Tibial nerve (tissue), 4 donors: ENCODE measurements at regions not wholly inside any gene's neighbourhood (a gene's known extent, or its start where the extent isn't known, plus 50 kb on each side); places are given as distances from the start of the nearest gene placed in this dataset.

Source experiments
- CTCF ChIP-seq, 5 experiments: fragments of 200-600 bp in 3 of 5; fragments of 450-650 bp in 2 of 5; sonication (generic) in 3 of 5; IDR thresholded peaks; one replicate each; pipeline ENCODE4 v1.5.1; 2016 to 2019; ENCODE audit warnings: antibody characterized with exemption in 5 of 5, mild to moderate bottlenecking in 3 of 5, moderate library complexity in 2 of 5
- EP300 ChIP-seq, 2 donors: sonication (generic); formaldehyde crosslinking; IDR thresholded peaks; one replicate each; pipeline ENCODE4 v1.6.1; 2017; ENCODE audit warnings: antibody characterized with exemption in 2 of 2, mild to moderate bottlenecking in 1 of 2

DNA sequence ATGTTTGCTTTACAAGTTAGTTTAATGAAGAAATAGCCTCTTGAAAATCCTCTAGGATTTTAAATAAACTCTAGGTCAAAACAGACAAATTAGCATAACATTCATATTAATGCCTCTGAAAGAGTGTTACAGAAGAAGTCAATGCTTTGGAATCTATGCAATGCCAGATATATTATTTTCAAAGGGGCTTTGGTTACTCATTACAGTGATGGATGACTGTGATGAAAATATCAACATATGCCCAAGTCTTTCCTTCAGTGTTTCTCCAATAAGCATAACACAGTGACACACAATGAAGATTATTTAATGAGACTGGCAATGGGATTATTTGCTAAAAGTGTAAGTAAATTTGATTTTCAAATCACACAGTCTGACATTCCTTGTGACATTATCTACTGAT lies 1247.2 kb downstream of the ROBO2 start:
- no peak for TF ChIP-seq CTCF (IDR thresholded peaks at IDR 0.05)
- TF ChIP-seq EP300 (IDR thresholded peaks at IDR 0.05) = no peak
